Cardiac fibroblast (primary cell): ENCODE measurements at regions not wholly inside any gene's neighbourhood (a gene's known extent, or its start where the extent isn't known, plus 50 kb on each side); places are given as distances from the start of the nearest gene placed in this dataset.
A peak's percentile ranks its signal among the peaks of the same experiment; 100 is the strongest.
"Not testable (repeated sequence)": the region's sequence is repeated elsewhere in the genome, so short reads cannot be mapped to it uniquely, and the experiment has no call there.

Experiments
- DNase-seq, 2 donors: peaks; one replicate each; pipeline versions ENCODE4 v3.0.0 to v3.0.0-alpha.2; 2010; ENCODE audit warnings: low read depth in 2 of 2
- H3K4me3 ChIP-seq, 2 donors: replicated peaks in 1 of 2; 1 replicate in 1 of 2; 2 replicates in 1 of 2; pipeline ENCODE4 v1.5.1; 2011; ENCODE audit warnings: low read depth in 2 of 2, low read length in 2 of 2, mild to moderate bottlenecking in 2 of 2, moderate library complexity in 1 of 2
- TF ChIP-seq, protein P1 (sequence below): IDR thresholded peaks from one replicate; pipeline ENCODE4 v1.5.1; 2011; ENCODE audit warnings: low read depth, mild to moderate bottlenecking, low read length, inconsistent platforms

DNA sequence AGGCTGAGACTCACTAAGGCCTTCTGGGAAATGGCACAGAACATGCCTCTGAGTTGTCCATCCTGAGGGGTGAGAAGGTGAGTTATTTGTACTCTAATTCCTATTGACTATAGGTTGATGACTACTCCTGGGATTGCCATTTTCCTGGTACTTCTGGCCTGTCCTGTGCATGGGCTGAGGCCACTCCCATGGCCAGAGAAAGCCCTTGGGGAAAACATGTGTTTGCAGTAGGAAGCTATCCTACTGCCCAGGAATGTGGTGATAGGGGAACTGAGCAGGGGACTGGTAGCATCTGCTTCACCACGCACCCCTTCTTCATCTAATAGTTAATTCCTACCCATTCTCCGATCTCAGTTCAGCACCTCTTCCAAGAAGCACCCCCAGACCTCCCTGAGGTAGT, 62.6 kb upstream of the MEX3C start:
- DNase-seq = no peak
- TF ChIP-seq, protein P1, sequence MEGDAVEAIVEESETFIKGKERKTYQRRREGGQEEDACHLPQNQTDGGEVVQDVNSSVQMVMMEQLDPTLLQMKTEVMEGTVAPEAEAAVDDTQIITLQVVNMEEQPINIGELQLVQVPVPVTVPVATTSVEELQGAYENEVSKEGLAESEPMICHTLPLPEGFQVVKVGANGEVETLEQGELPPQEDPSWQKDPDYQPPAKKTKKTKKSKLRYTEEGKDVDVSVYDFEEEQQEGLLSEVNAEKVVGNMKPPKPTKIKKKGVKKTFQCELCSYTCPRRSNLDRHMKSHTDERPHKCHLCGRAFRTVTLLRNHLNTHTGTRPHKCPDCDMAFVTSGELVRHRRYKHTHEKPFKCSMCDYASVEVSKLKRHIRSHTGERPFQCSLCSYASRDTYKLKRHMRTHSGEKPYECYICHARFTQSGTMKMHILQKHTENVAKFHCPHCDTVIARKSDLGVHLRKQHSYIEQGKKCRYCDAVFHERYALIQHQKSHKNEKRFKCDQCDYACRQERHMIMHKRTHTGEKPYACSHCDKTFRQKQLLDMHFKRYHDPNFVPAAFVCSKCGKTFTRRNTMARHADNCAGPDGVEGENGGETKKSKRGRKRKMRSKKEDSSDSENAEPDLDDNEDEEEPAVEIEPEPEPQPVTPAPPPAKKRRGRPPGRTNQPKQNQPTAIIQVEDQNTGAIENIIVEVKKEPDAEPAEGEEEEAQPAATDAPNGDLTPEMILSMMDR = no peak
- no peak overlapping the region for H3K4me3 ChIP-seq

DNA sequence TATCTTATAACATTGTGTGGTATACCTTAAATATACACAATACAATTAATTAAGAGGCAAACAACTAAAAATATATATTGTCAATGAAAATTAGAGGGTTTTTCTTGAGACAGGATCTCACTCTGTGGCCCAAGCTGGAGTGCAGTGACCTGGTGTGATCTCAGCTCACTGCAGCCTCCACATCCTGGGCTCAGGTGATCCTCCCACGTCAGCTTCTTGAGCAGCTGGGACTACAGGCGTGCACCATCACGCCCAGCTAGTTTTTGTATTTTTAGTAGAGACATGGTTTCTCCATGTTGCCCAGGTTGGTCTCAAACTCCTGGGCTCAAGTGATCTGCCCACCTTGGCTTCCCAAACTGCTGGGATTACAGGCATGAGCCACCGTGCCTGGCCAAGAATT, 68.6 kb upstream of the MEX3C start:
- DNase-seq, H3K4me3 ChIP-seq: not testable (repeated sequence)

DNA sequence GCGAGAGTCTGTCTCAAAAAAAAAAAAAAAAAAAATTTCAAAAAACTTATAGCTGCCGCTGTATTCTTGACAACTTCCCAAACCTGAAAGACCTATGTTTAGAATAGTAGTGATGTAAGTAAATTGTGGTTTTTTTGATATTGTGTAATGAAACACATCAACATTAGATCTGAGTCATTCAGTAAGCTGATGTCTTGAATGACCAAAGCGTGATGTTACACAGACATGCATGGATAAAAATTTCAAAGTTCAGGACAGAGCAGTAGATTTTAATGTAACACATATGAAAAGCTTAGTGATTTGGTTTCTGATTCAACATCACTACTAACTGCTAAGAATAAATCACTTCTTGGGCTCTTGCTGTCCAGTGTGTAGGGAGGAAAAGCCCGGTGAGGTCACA, 69.3 kb upstream of the MEX3C start:
- H3K4me3 ChIP-seq = no peak overlapping the region
- DNase-seq = peak; percentile 26 to 28
- TF ChIP-seq, protein P1 = no peak

DNA sequence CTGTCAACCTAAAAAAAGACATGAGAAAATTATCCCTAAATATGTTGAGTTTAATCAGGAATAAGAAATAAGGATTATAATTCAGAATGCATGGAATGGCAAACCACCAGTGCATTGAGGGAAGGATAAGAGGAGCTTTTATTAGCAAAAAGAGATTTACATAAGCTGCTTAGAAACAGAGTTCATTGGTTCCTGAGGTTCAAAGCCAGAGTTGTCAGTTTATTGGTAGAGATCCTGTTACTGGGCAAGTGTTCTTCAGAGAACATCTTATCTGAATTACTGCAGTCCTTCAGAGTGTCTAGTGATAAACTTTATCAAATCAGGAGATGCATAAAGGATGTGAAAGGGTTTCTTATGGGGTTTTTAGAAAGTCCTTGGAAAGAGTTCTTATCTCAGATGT, 76.0 kb upstream of the MEX3C start:
- TF ChIP-seq, protein P1 = no peak
- peak in 1 of 2 donors; percentile 15 for DNase-seq
- H3K4me3 ChIP-seq = no peak overlapping the region

DNA sequence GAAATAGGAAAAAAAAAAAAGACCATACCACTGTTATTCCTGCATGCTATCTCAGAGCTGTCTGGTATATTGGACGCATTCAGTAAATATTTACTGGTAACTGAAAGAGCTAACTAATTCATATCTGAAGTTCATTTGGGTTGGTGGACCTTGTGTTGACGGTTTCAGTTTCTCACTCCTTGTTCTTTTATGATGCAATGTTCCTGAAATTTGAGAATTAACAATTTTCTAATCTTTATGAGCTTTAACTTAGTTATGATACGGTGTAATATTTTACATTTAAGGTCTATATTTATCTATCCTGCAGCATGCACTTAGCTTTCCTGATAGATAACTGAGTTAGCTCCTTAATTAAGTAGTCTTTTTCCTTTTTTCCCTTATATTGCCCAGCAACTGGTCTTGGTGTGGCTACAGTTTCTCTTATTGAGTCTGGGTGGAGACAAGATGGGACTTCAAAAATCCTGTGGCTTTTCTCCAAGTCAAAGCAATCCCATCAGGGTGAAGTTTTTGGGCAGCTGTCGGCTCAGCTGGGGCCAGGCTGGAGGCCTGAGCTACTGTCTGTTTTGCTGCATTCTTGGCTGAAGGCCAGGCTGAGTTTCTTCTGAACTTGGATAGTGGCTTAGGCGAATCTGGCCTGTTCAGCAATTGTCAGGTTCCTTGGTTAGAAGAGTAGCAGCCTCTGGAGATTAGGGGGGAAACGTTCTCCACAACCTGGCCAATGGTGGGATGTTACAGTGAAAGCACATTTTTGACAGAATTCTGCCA, 78.4 kb upstream of the MEX3C start:
- DNase-seq = peak; percentile 41 to 67
- TF ChIP-seq, protein P1 = no peak
- no peak overlapping the region for H3K4me3 ChIP-seq

DNA sequence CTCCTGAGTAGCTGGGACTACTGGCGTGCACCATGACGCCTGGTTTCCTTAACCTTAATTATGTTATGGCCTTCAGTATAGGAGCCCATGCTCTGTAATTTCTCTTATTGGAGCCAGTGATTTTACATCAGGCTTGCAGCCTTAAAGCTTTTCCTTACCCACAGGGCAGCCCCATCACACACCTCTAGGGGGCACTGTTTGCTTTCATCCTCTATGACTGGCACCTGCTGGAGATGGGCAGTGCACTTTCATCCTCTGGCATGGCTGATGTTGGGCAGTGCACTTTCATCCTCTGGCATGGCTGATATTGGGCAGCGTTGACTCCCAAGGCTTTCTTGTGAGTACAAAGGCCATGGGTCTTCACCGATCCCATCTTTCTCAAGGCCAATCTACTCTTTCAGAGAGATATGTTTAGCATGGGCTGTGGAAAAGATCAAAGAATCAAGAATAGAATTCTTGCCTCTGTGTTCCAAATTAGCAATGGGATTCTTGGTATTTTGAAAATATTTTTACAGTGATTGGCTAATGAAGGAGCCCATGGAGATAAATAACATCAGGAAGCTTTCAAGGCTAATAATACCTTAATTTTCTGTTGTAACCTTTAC, 80.7 kb upstream of the MEX3C start:
- TF ChIP-seq, protein P1 = peak; percentile 66
- H3K4me3 ChIP-seq = no peak overlapping the region
- peak; percentile 34 to 37 for DNase-seq

DNA sequence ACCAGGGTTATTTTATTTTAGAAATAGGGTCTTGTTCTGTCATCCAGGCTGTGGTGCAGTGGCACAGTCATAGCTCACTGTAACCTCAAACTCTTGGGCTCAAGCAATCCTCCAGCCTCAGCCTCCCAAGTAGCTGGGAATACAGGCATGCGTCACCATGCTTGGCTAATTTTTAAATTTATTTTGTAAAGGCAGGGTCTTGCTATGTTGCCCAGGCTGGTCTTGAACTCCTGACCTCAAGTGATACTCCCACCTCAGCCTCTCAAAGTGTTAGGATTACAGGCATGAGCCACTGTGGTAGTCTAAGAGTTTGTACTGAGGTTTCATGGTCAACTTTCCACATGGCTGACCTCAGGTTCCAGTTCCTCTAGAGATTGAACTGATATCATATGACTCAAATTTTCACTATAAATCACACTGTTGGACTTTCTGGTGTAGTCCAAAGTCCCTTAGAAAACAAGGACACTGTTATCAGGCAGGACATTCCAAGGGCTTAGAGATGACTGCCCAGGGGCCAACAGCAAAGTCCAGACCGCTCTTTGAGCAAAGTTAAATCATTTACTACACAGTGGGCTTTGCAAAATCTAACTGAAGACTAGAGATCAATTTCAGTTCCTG, 82.0 kb upstream of the MEX3C start:
- DNase-seq = no peak
- H3K4me3 ChIP-seq = no peak overlapping the region
- TF ChIP-seq, protein P1 = no peak
